LNCaP clone FGC (cell line): ENCODE measurements at regions not wholly inside any gene's neighbourhood (a gene's known extent, or its start where the extent isn't known, plus 50 kb on each side); places are given as distances from the start of the nearest gene placed in this dataset.
"Not testable (repeated sequence)": the region's sequence is repeated elsewhere in the genome, so short reads cannot be mapped to it uniquely, and the experiment has no call there.

Experiments used
- DNase-seq: peaks from one replicate; pipeline ENCODE4 v3.0.0-alpha.2; 2011; ENCODE audit warnings: low read depth
- H3K4me3 ChIP-seq: 2 replicates; pipeline ENCODE4 v1.5.1; 2011; ENCODE audit warnings: mild to moderate bottlenecking, low read depth, low read length, control low read depth

- H3K4me3 ChIP-seq, DNase-seq: not testable (repeated sequence)
Measured at GRCh38 chr11:67940440-67940839, 63.5 kb downstream of the UNC93B1 start.

- not testable (repeated sequence) for H3K4me3 ChIP-seq, DNase-seq
Measured at GRCh38 chr11:67938964-67939363, 64.9 kb downstream of the UNC93B1 start.

GRCh38 chr11:67938371-67938770 is 65.5 kb downstream of the UNC93B1 start:
- not testable (repeated sequence) for DNase-seq, H3K4me3 ChIP-seq

DNA sequence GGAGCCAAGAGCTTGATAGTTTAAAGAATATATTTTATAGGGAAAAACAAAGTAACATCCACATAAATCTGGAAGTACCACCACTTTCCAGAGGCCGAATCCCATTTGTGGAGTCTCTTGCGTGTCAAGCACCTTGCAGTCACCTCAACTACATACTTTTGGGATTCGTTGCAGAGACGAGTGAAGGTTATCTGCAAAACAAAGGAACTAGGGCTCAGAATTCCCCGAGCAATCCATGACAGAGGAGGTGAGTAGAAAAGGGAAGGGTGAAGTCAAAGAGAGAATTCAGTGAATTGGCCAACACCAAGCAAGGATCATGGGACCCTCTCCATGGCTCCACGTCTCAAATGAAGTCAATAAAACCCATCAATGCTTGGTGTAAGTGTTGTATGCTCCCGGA is 80.3 kb downstream of the UNC93B1 start:
- H3K4me3 ChIP-seq, DNase-seq: not testable (repeated sequence)

GRCh38 chr11:67920546-67920945 is 83.4 kb downstream of the UNC93B1 start:
- not testable (repeated sequence) for H3K4me3 ChIP-seq, DNase-seq

- not testable (repeated sequence) for H3K4me3 ChIP-seq, DNase-seq
Measured at GRCh38 chr11:67912184-67912583, 91.7 kb downstream of the UNC93B1 start.

GRCh38 chr11:67911211-67911610 is 92.7 kb downstream of the UNC93B1 start:
- not testable (repeated sequence) for H3K4me3 ChIP-seq

DNA sequence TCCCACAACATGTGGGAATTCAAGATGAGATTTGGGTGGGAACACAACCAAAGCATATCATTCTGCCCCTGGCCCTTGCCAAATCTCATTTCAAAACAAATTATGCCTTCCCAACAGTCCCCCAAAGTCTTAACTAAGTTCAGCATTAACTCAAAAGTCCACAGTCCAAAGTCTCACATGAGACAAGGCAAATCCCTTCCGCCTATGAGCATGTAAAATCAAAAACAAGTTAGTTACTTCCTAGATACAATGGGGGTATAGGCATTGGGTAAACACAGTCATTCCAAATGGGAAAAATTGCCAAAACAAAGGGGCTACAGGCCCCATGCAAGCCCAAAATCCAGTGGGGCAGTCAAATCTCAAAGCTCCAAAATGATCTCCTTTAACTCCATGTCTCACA is 93.1 kb downstream of the UNC93B1 start:
- not testable (repeated sequence) for DNase-seq, H3K4me3 ChIP-seq

More at GRCh38 chr11:67911211-67911610, 92.7 kb downstream of the UNC93B1 start:
- DNase-seq: not testable (repeated sequence)

- not testable (repeated sequence) for H3K4me3 ChIP-seq, DNase-seq
Measured at GRCh38 chr11:67906969-67907368, 96.9 kb downstream of the UNC93B1 start.

DNA sequence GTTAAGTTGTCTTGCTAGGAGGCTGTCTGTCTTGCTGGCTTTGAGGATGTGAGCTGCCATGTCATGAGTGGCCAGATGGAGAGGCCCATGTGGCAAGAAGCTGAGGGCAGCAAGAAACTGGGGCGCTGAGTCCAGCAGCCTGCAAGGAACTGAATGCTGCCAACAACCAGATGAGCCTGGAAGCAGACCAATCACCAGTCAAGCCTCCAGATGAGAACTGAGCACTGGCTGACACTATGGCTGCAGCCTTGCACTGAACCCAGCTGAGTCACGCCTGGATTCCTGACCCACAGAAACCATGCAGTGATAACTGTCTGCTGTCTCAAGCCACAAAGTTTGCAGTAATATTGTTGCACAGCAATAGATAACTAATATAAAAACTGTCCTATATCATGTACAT is 104.4 kb downstream of the UNC93B1 start:
- DNase-seq, H3K4me3 ChIP-seq: not testable (repeated sequence)

DNA sequence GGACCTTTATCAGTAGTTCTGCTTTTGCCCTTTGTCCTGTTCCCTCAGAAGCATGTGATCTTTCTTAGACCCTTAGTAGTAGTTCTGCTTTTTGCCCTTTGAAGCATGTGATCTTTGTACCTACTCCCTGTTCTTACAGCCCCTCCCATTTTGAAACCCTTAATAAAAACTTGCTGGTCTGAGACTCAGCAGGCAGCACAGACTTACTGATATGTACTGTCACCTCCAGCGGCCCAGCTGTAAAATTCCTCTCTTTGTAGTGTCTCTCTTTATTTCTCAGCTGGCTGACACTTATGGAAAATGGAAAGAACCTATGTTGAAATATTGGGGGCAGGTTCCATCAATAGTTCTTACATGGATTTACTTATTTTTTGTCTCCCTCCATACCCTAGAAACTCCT is 110.4 kb downstream of the UNC93B1 start:
- not testable (repeated sequence) for DNase-seq, H3K4me3 ChIP-seq

DNA sequence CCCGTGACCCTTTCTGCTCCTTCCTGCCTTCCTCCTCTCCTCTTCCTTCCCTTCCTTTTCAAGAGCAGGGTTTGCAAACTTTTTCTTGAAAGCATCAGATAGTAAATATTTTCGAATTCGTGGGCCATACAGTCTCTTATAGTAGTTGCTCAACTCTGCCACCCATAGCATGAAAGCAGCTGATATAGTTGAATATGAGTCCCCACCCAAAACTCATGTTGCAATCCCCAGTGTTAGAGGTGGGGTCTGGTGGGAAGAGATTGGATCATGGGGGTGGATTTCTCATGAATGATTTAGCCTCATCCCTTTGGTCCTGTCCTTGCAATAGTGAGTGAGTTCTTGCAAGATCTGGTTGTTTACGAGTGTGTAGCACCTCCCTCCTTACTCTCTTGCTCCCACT is 114.3 kb downstream of the UNC93B1 start:
- H3K4me3 ChIP-seq, DNase-seq: not testable (repeated sequence)

DNA sequence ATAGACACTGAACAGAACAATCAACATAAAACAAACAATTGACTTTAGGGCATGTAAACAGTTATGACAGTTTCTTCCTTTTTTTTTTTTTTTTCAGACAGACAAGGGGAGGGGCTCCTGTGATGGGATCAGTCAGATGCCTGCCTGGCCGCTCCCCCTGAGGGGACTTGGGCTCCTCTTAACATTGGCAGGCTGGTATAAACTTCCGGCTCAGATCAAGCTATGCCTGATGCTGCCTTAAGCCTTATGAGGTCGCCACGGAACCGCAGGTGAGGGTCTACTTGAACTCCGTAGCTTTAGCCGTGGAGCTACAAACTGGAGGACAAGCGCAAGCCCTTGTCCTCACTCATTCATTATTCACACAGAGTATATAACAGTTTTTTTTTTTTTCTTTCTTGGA is 115.8 kb downstream of the UNC93B1 start:
- not testable (repeated sequence) for H3K4me3 ChIP-seq, DNase-seq

GRCh38 chr11:67886672-67887071 is 117.2 kb downstream of the UNC93B1 start:
- not testable (repeated sequence) for H3K4me3 ChIP-seq

DNA sequence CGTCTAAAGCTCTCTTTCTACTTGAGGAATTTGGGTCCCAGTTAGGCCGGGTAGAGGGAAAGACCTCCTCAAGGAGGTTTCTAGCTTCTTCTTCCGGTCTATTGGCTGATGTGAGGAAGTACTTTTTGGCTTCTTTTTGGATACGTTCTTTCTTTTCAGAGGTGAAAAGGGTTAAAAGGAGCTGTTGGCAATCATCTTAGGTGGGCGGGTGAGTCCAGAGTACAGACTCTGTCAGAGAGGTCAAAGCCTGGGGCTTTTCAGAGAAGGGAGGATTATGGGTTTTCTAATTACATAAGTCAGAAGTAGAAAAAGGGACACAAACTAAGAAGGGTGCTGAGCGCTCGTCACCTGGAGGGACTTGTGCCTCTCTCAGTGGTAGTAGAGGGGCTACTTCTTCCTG is 117.7 kb downstream of the UNC93B1 start:
- H3K4me3 ChIP-seq, DNase-seq: not testable (repeated sequence)

More at GRCh38 chr11:67886672-67887071, 117.2 kb downstream of the UNC93B1 start:
- not testable (repeated sequence) for DNase-seq

DNA sequence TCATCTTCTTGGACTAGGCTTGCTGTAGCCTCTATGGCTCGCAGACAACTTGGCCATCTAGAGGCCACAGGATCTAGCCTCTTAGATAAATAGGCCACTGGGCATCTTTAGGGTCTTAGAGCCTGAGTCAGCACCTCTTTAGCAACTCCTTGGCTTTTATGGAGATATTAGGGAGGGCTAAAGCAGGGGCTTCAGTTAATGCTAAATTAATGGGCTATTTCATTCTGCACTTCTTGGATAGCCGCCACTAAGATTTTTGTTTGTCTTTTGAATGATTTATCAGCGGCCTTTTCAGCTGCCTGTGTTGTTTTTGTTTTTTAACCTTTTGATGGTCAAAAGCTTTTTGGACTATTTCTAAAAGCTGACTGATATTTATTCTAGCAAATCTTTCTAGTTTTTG is 118.3 kb downstream of the UNC93B1 start:
- DNase-seq: not testable (repeated sequence)

GRCh38 chr11:67884761-67885558 is 118.9 kb downstream of the UNC93B1 start:
- DNase-seq, H3K4me3 ChIP-seq: not testable (repeated sequence)

More for the DNA sequence above, 118.3 kb downstream of the UNC93B1 start:
- not testable (repeated sequence) for H3K4me3 ChIP-seq

DNA sequence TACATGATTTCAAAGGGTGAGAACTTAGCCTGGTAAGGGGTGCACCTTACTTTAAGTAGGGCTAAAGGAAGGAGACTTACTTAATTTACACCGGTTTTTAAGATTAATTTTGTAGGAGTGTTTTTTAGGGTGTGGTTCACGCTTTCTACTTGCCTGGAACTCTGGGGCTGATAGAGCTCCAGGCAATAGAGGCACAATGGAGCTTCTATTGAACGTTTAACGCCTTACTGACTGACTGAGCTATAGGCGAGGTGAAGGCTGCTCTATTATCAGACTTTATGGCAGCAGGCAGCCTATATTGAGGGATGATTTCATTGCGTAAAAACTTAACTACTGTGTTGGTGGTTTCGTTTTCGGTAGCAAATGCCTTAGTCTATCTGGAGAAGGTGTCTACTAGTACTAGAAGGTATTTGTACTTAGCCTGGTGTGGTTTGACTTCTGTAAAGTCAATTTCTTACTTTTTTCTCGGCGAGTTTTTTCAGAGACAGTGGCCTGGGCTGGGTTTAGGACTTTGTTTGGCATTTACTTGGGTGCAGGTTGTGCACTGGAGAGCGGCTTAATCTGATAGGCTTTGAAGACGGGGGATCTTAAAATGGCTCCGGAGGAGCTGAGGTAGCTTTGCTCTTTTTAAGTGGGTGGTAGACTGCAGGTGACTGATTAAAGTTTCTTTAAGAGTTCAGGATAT is 119.7 kb downstream of the UNC93B1 start:
- H3K4me3 ChIP-seq: not testable (repeated sequence)

GRCh38 chr11:67882304-67882703 is 121.6 kb downstream of the UNC93B1 start:
- H3K4me3 ChIP-seq, DNase-seq: not testable (repeated sequence)

More for the DNA sequence above, 119.7 kb downstream of the UNC93B1 start:
- not testable (repeated sequence) for DNase-seq

DNA sequence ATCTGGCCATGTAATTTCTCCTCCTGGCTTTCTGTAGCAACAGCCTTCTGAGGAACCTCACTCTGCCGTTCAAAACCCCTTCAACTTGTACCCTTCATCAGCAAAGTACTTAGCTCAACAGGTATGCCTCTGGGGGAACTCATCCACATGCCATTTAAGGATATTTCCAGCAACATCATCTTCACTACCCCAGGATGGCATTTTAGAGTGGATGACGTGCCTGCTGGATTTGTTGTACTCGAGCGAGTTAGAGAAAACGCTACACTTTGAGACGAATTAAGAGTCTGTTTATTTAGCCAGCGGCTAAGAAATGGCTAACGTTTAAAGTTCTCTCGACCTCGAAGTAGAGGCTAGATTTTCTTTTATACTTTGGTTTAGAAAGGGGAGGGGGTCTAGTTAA is 122.1 kb downstream of the UNC93B1 start:
- not testable (repeated sequence) for H3K4me3 ChIP-seq, DNase-seq
